ENCODE measurements at regions not wholly inside any gene's neighbourhood (a gene's known extent, or its start where the extent isn't known, plus 50 kb on each side); places are given as distances from the start of the nearest gene placed in this dataset.

- 65% methylated on average over 3 of the region's 3 CpGs; no CpG with 5 or more reads in 1 of the 2 donors for WGBS, 2 donors (ENCODE audit: low coverage in 1 of 2)
- in situ Hi-C loops (cut with MboI; ENCODE audit: low pct_ligation_motif_present in 1 of 4, low pct_unique_long_range_greater_than_20kb in 1 of 4, low sequenced_read_pairs in 3 of 4) (loop anchor here in 1 of 4 donors (10.0 kb wide), 1 partner anchor 435 kb away; no protein-coding TSS in a partner anchor), intact Hi-C loops (cut with DNase I; ENCODE audit: low total_unique reads) (no loop called here)
- Histone ChIP-seq H3K4me3 (no peak overlapping the region), H3K9me3 (no peaks in the 10 kb centered on the region), H3K27me3 (no peaks in the 10 kb centered on the region), H3K4me1 (no peaks in the 10 kb centered on the region), H3K36me3 (no peaks in the 10 kb centered on the region), H3K27ac (peak overlapping the region in 2 of 4 donors; percentile 12 to 15)
- TF ChIP-seq POLR2AphosphoS5 (IDR thresholded peaks at IDR 0.05), result no peak
- DNase-seq, result no peak
These were observed 187.3 kb upstream of the GALNT2 start for GRCh38 chr1:229879746-229880145.

- 85 to 90% methylated on average over 2 to 15 of the region's 15 CpGs for WGBS, 2 donors (ENCODE audit: low coverage in 1 of 2)
- intact Hi-C loops (cut with DNase I; ENCODE audit: low total_unique reads), result no loop called here
- Histone ChIP-seq H3K36me3 (no peaks in the 10 kb centered on the region), H3K27me3 (no peaks in the 10 kb centered on the region), H3K9me3 (no peaks in the 10 kb centered on the region), H3K4me3 (no peak overlapping the region), H3K27ac (peak overlapping the region in 1 of 4 donors; percentile 12), H3K4me1 (no peaks in the 10 kb centered on the region)
- in situ Hi-C loops (cut with MboI; ENCODE audit: low pct_ligation_motif_present in 1 of 4, low pct_unique_long_range_greater_than_20kb in 1 of 4, low sequenced_read_pairs in 3 of 4), result no loop called here
- no peak for TF ChIP-seq CTCF (IDR thresholded peaks at IDR 0.05)
- TF ChIP-seq POLR2AphosphoS5 (IDR thresholded peaks at IDR 0.05), result no peak
- TF ChIP-seq POLR2A (IDR thresholded peaks at IDR 0.05), result no peak
- no peak for TF ChIP-seq EP300 (IDR thresholded peaks at IDR 0.05; ENCODE audit: low read depth)
- DNase-seq, result no peak
These were observed 186.5 kb upstream of the GALNT2 start for GRCh38 chr1:229880271-229881170.

- no peak overlapping the region for H3K27ac ChIP-seq
- no peak overlapping the region for H3K4me3 ChIP-seq
- intact Hi-C loops (cut with DNase I; ENCODE audit: low total_unique reads) (no loop called here), in situ Hi-C loops (cut with MboI; ENCODE audit: low pct_ligation_motif_present in 1 of 4, low pct_unique_long_range_greater_than_20kb in 1 of 4, low sequenced_read_pairs in 3 of 4) (no loop called here)
- H3K36me3 ChIP-seq, result no peaks in the 10 kb centered on the region
- 70 to 74% methylated on average over 2 to 5 of the region's 5 CpGs for WGBS, 2 donors (ENCODE audit: low coverage in 1 of 2)
- no peaks in the 10 kb centered on the region for H3K9me3 ChIP-seq
- DNase-seq, result no peak
- no peaks in the 10 kb centered on the region for H3K4me1 ChIP-seq
- TF ChIP-seq CTCF (IDR thresholded peaks at IDR 0.05) (no peak), EP300 (IDR thresholded peaks at IDR 0.05; ENCODE audit: low read depth) (no peak), POLR2A (IDR thresholded peaks at IDR 0.05) (no peak), POLR2AphosphoS5 (IDR thresholded peaks at IDR 0.05) (no peak)
- H3K27me3 ChIP-seq, result no peaks in the 10 kb centered on the region
These were observed 184.4 kb upstream of the GALNT2 start for GRCh38 chr1:229882621-229883020.

GRCh38 chr1:229883504-229884200, 183.4 kb upstream of the GALNT2 start:
- no peaks in the 10 kb centered on the region for H3K27me3 ChIP-seq
- intact Hi-C loops (cut with DNase I; ENCODE audit: low total_unique reads) (no loop called here), in situ Hi-C loops (cut with MboI; ENCODE audit: low pct_ligation_motif_present in 1 of 4, low pct_unique_long_range_greater_than_20kb in 1 of 4, low sequenced_read_pairs in 3 of 4) (no loop called here)
- H3K9me3 ChIP-seq, result no peaks in the 10 kb centered on the region
- H3K4me3 ChIP-seq, result no peak overlapping the region
- TF ChIP-seq POLR2AphosphoS5 (IDR thresholded peaks at IDR 0.05), result no peak
- no peaks in the 10 kb centered on the region for H3K4me1 ChIP-seq
- no peak for DNase-seq
- H3K36me3 ChIP-seq, result no peaks in the 10 kb centered on the region
- H3K27ac ChIP-seq, result no peak overlapping the region
- WGBS, 2 donors (ENCODE audit: low coverage in 1 of 2), result 90% methylated on average over 4 to 7 of the region's 7 CpGs

GRCh38 chr1:229884765-229885164, 182.3 kb upstream of the GALNT2 start:
- WGBS, 2 donors (ENCODE audit: low coverage in 1 of 2), result 57 to 83% methylated on average over 1 to 4 of the region's 4 CpGs
- no peak overlapping the region for H3K4me3 ChIP-seq
- TF ChIP-seq POLR2A (IDR thresholded peaks at IDR 0.05) (no peak), CTCF (IDR thresholded peaks at IDR 0.05) (no peak), POLR2AphosphoS5 (IDR thresholded peaks at IDR 0.05) (no peak), EP300 (IDR thresholded peaks at IDR 0.05; ENCODE audit: low read depth) (no peak)
- DNase-seq, result no peak
- in situ Hi-C loops (cut with MboI; ENCODE audit: low pct_ligation_motif_present in 1 of 4, low pct_unique_long_range_greater_than_20kb in 1 of 4, low sequenced_read_pairs in 3 of 4), result no loop called here
- H3K27ac ChIP-seq, result no peak overlapping the region
- no peaks in the 10 kb centered on the region for H3K36me3 ChIP-seq
- intact Hi-C loops (cut with DNase I; ENCODE audit: low total_unique reads), result no loop called here
- H3K4me1 ChIP-seq, result no peaks in the 10 kb centered on the region
- no peaks in the 10 kb centered on the region for H3K9me3 ChIP-seq
- H3K27me3 ChIP-seq, result no peaks in the 10 kb centered on the region
